GM12878 (cell line): ENCODE measurements at regions not wholly inside any gene's neighbourhood (a gene's known extent, or its start where the extent isn't known, plus 50 kb on each side); places are given as distances from the start of the nearest gene placed in this dataset.

Source experiments
- ATAC-seq: fragments of 200-7000 bp; cut with Tn5 transposase; 3 replicates; pipeline ENCODE4 v1.9.1; 2020; ENCODE audit warnings: mild to moderate bottlenecking, moderate library complexity
- BruUV-seq: library from RNA; stranded (reverse); fragments of 400-500 nt; replicated peaks from 2 replicates; lab custom pipeline; 2021; lab: Mats Ljungman, UMichigan
- CTCF ChIA-PET: fragments of 300-600 bp; sonication (Branson Sonifier 250); formaldehyde crosslinking; extraction: SDS; loops from one replicate; lab custom pipeline; 2021; ENCODE audit warnings: inconsistent platforms; lab: Yijun Ruan, JAX
- POLR2A ChIA-PET: fragments of 350-600 bp; formaldehyde crosslinking; extraction: SDS; loops from one replicate; lab custom pipeline; 2021; ENCODE audit warnings: inconsistent platforms; lab: Charles Lee
- RAD21 ChIA-PET: fragments of 300-600 bp; sonication (Branson Sonifier 250); formaldehyde crosslinking; loops from one replicate; lab custom pipeline; 2023; ENCODE audit warnings: antibody characterized with exemption; ENCODE audit not compliant: unreplicated experiment; lab: Charles Lee
- SMC1A ChIA-PET: fragments of 300-600 bp; sonication (Branson Sonifier 250); formaldehyde crosslinking; loops from one replicate; lab custom pipeline; 2023; ENCODE audit not compliant: unreplicated experiment, uncharacterized antibody; lab: Charles Lee
- DNase-seq: peaks from one replicate; pipeline ENCODE4 v3.0.0-alpha.2; 2011; ENCODE audit warnings: low read depth, low spot score
- FAIRE-seq: peaks from 3 replicates; lab custom pipeline; 2011; peaks lifted over from hg19 to GRCh38; lab: Jason Lieb, UNC
- H2AFZ ChIP-seq: 2 replicates; pipeline ENCODE4 v1.6.0; 2011; ENCODE audit warnings: low read depth, low read length, control low read depth; ENCODE audit not compliant: control insufficient read depth
- H3K27ac ChIP-seq: 2 replicates; pipeline ENCODE4 v1.5.1; 2011; ENCODE audit warnings: control low read depth; ENCODE audit not compliant: control insufficient read depth, insufficient read depth
- H3K27me3 ChIP-seq, 2 experiments: replicated peaks in 1 of 2; 2 replicates each; pipeline versions ENCODE4 v1.6.0 to v1.6.1; 2011; ENCODE audit warnings: low read length in 1 of 2; ENCODE audit not compliant: control insufficient read depth in 2 of 2, insufficient read depth in 2 of 2
- H3K36me3 ChIP-seq, 2 experiments: 2 replicates each; pipeline ENCODE4 v1.5.1; 2011; ENCODE audit warnings: low read length in 1 of 2; ENCODE audit not compliant: control insufficient read depth in 2 of 2, insufficient read depth in 2 of 2
- H3K4me1 ChIP-seq: 2 replicates; pipeline ENCODE4 v1.6.1; 2011; ENCODE audit warnings: mild to moderate bottlenecking, low read length, moderate library complexity, mixed read lengths; ENCODE audit not compliant: control insufficient read depth, insufficient read depth
- H3K4me2 ChIP-seq: 2 replicates; pipeline ENCODE4 v1.6.0; 2011; ENCODE audit warnings: control low read depth; ENCODE audit not compliant: control insufficient read depth, insufficient read depth
- H3K4me3 ChIP-seq: fragments of 200-600 bp; sonication (generic); 2 replicates; pipeline ENCODE4 v1.5.1; 2016
- H3K79me2 ChIP-seq: 2 replicates; pipeline ENCODE4 v1.6.0; 2011; ENCODE audit warnings: low read length; ENCODE audit not compliant: control insufficient read depth, insufficient read depth
- H3K9ac ChIP-seq: 2 replicates; pipeline ENCODE4 v1.8.0; 2011; ENCODE audit warnings: low read length, control low read depth, mixed read lengths; ENCODE audit not compliant: control insufficient read depth, insufficient read depth
- H3K9me3 ChIP-seq: replicated peaks from 3 replicates; pipeline ENCODE4 v1.5.1; 2011; ENCODE audit warnings: mild to moderate bottlenecking, low read length; ENCODE audit not compliant: control insufficient read depth, insufficient read depth
- H4K20me1 ChIP-seq: 2 replicates; pipeline ENCODE4 v1.6.0; 2011; ENCODE audit not compliant: control insufficient read depth, insufficient read depth
- STAT3 ChIP-seq: IDR thresholded peaks from 2 replicates; pipeline ENCODE4 v1.6.1; 2011; ENCODE audit warnings: low read depth, low read length, improper control_type of control experiment
- WGBS: methylation state at CpG from one replicate; pipeline ENCODE4 v1.1.6; 2016; ENCODE audit warnings: low lambda C conversion rate; ENCODE audit not compliant: insufficient replicate concordance, insufficient coverage; ENCODE audit errors: missing lambda C conversion rate; 5-methylcytosine and 5-hydroxymethylcytosine counted together
- in situ Hi-C: fragments of 300-500 bp; cut with MboI; formaldehyde crosslinking; loops from 9 replicates; pipeline ENCODE4 v1.14.3; 2018; ENCODE audit warnings: mixed read lengths
- intact Hi-C: fragments of 100-400 bp; cut with micrococcal nuclease; formaldehyde crosslinking; loops from one replicate; pipeline ENCODE4 v1.14.2; 2022; ENCODE audit not compliant: unreplicated experiment
- TF ChIP-seq, protein P1 (sequence below): fragments of 450-650 bp; IDR thresholded peaks from 2 replicates; pipeline ENCODE4 v1.6.1; 2016; ENCODE audit warnings: mild to moderate bottlenecking, moderate library complexity, borderline replicate concordance

DNA sequence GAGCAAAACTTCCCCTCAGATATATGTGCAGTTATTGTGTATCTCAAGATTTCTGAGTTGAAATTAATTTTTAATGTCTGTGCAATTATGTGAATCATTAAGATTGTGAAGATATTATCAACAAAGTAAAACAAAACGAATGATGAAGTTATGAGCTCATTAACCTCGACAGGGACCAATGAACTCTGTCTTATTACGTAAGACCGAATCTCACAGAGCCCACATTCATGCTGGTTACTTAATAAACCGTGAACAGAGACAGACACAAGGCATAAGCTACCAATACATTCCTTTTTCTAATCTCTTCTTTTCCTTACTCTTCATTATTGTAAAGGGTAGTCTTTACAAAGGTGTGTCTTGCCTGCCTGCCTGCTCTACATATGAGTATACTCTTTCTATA is 568.7 kb downstream of the RPS29 start (continued):
- TF ChIP-seq, protein P1, sequence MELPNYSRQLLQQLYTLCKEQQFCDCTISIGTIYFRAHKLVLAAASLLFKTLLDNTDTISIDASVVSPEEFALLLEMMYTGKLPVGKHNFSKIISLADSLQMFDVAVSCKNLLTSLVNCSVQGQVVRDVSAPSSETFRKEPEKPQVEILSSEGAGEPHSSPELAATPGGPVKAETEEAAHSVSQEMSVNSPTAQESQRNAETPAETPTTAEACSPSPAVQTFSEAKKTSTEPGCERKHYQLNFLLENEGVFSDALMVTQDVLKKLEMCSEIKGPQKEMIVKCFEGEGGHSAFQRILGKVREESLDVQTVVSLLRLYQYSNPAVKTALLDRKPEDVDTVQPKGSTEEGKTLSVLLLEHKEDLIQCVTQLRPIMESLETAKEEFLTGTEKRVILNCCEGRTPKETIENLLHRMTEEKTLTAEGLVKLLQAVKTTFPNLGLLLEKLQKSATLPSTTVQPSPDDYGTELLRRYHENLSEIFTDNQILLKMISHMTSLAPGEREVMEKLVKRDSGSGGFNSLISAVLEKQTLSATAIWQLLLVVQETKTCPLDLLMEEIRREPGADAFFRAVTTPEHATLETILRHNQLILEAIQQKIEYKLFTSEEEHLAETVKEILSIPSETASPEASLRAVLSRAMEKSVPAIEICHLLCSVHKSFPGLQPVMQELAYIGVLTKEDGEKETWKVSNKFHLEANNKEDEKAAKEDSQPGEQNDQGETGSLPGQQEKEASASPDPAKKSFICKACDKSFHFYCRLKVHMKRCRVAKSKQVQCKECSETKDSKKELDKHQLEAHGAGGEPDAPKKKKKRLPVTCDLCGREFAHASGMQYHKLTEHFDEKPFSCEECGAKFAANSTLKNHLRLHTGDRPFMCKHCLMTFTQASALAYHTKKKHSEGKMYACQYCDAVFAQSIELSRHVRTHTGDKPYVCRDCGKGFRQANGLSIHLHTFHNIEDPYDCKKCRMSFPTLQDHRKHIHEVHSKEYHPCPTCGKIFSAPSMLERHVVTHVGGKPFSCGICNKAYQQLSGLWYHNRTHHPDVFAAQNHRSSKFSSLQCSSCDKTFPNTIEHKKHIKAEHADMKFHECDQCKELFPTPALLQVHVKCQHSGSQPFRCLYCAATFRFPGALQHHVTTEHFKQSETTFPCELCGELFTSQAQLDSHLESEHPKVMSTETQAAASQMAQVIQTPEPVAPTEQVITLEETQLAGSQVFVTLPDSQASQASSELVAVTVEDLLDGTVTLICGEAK, result no peak

DNA sequence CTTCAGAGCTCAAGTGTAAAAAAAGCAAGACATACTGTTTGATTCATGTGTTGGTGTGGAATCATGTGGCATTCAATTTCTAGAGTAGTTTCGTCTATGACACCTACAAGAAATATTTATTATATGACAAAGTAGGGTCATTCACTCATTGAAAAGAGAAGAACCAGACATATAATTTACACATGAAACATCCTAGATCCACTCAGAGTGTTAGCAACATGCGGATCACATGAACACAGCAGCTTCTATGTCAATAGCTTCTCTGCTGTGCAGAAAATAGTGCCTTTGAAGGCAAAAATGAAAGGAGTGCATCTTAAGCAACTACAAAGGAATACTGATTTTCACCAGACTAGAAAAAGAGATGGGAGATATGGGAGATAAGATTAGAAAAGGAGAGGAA is 569.8 kb downstream of the RPS29 start:
- ATAC-seq, result no peak
- no TSS peak for BruUV-seq
- Histone ChIP-seq H3K4me3 (no peak overlapping the region), H3K4me1 (no peaks in the 10 kb centered on the region), H3K36me3 (no peaks in the 10 kb centered on the region), H3K79me2 (no peaks in the 10 kb centered on the region), H3K4me2 (no peak overlapping the region), H3K27me3 (no peaks in the 10 kb centered on the region), H3K9me3 (no peaks in the 10 kb centered on the region), H2AFZ (no peak overlapping the region), H3K27ac (no peak overlapping the region), H4K20me1 (no peaks in the 10 kb centered on the region), H3K9ac (no peak overlapping the region)
- no peak for FAIRE-seq
- in situ Hi-C loops, result no loop called here
- SMC1A ChIA-PET, result no interaction called here
- DNase-seq, result no peak
- TF ChIP-seq STAT3, result no peak
- intact Hi-C loops, result no loop called here
- RAD21 ChIA-PET, result no interaction called here
- CTCF ChIA-PET, result interaction anchor here (1.0 kb wide), 1 partner anchor 8 kb away, joined by 3 read pairs; no protein-coding TSS in a partner anchor
- POLR2A ChIA-PET, result no interaction called here
- 48% methylated on average over 2 of the region's 2 CpGs for WGBS
